ENCODE measurements at regions not wholly inside any gene's neighbourhood (a gene's known extent, or its start where the extent isn't known, plus 50 kb on each side); places are given as distances from the start of the nearest gene placed in this dataset.

- Histone ChIP-seq H3K9me1 (replicated peaks; ENCODE audit: control insufficient read depth, extremely low read depth, insufficient read depth, low read length) (no peaks in the 10 kb centered on the region), H3K4me2 (ENCODE audit: insufficient read depth, low read length) (no peak overlapping the region), H3K4me1 (ENCODE audit: control insufficient read depth, extremely low read depth, insufficient read depth, low read length) (no peaks in the 10 kb centered on the region), H3K79me2 (ENCODE audit: control insufficient read depth, insufficient read depth, low read length) (no peaks in the 10 kb centered on the region), H3K36me3 (ENCODE audit: control insufficient read depth in 2 of 2, extremely low read depth in 1 of 2, insufficient read depth in 2 of 2, low read length in 2 of 2) (no peaks in the 10 kb centered on the region), H2AFZ (ENCODE audit: low read depth, low read length) (no peak overlapping the region), H3K9me3 (replicated peaks; ENCODE audit: control insufficient read depth, insufficient read depth, low read length) (no peaks in the 10 kb centered on the region), H3K4me3 (replicated peaks in 1 of 3; ENCODE audit: insufficient read depth in 1 of 3, low read depth in 1 of 3, low read length in 3 of 3) (no peak overlapping the region), H3K27me3 (ENCODE audit: control insufficient read depth in 2 of 2, insufficient read depth in 2 of 2, low read length in 2 of 2) (no peaks in the 10 kb centered on the region), H3K9ac (replicated peaks; ENCODE audit: extremely low read depth, insufficient read depth, low read length) (no peak overlapping the region), H4K20me1 (replicated peaks; ENCODE audit: control insufficient read depth, extremely low read depth, insufficient read depth, low read length) (no peaks in the 10 kb centered on the region), H3K27ac (ENCODE audit: insufficient read depth, low read depth, low read length) (no peak overlapping the region)
- FAIRE-seq (no peak), DNase-seq (ENCODE audit: low read depth, low spot score) (no peak)
- ChIA-PET POLR2A (no interaction called here), CTCF (no interaction called here)
- intact Hi-C loops (cut with micrococcal nuclease): no loop called here
- dilution Hi-C loops (cut with MboI; ENCODE audit: extremely low pct_ligation_motif_present, low sequenced_read_pairs): no loop called here
- no TSS peak for BruUV-seq (replicated peaks)
- TF ChIP-seq MYC (IDR thresholded peaks at IDR 0.05; ENCODE audit: low read depth, low read length): no peak
Observed at GRCh38 chr12:31867292-31867691, 91.9 kb upstream of the RESF1 start.

- no peaks in the 10 kb centered on the region for H3K79me2 ChIP-seq (ENCODE audit: control insufficient read depth, insufficient read depth, low read length)
- CTCF ChIA-PET: interaction anchor here (1.2 kb wide), 1 partner anchor 12 kb away, joined by 3 read pairs; no protein-coding TSS in a partner anchor
- no peak overlapping the region for H3K4me2 ChIP-seq (ENCODE audit: insufficient read depth, low read length)
- FAIRE-seq (no peak), DNase-seq (ENCODE audit: low read depth, low spot score) (no peak)
- no peak for TF ChIP-seq JUN (IDR thresholded peaks at IDR 0.05; ENCODE audit: borderline replicate concordance, insufficient read depth, insufficient read length, low read depth)
- no peak for TF ChIP-seq FOS (IDR thresholded peaks at IDR 0.05; ENCODE audit: borderline replicate concordance, insufficient read depth, low read length)
- no peak for TF ChIP-seq POLR2AphosphoS5 (IDR thresholded peaks at IDR 0.05; ENCODE audit: insufficient read depth, low read depth, low read length)
- no peak for TF ChIP-seq EZH2 (IDR thresholded peaks at IDR 0.05; ENCODE audit: borderline replicate concordance, low read depth, low read length, severe bottlenecking)
- TF ChIP-seq MAX (IDR thresholded peaks at IDR 0.05; ENCODE audit: insufficient read depth, insufficient read length): no peak
- TF ChIP-seq POLR2A (IDR thresholded peaks at IDR 0.05; ENCODE audit: low read depth, low read length): no peak
- no peak for TF ChIP-seq MYC (IDR thresholded peaks at IDR 0.05; ENCODE audit: low read depth, low read length)
- no peak for TF ChIP-seq CTCF (IDR thresholded peaks at IDR 0.05; ENCODE audit: extremely low read depth in 1 of 2, insufficient read depth in 1 of 2, low read depth in 1 of 2, low read length in 2 of 2)
- no peak for TF ChIP-seq GATA2 (IDR thresholded peaks at IDR 0.05; ENCODE audit: insufficient read depth, insufficient read length, low read depth, low read length)
- H3K4me3 ChIP-seq (replicated peaks in 1 of 3; ENCODE audit: insufficient read depth in 1 of 3, low read depth in 1 of 3, low read length in 3 of 3): no peak overlapping the region
- BruUV-seq (replicated peaks): no TSS peak
- H4K20me1 ChIP-seq (replicated peaks; ENCODE audit: control insufficient read depth, extremely low read depth, insufficient read depth, low read length): no peaks in the 10 kb centered on the region
- no peak overlapping the region for H3K27ac ChIP-seq (ENCODE audit: insufficient read depth, low read depth, low read length)
- no peaks in the 10 kb centered on the region for H3K27me3 ChIP-seq (ENCODE audit: control insufficient read depth in 2 of 2, insufficient read depth in 2 of 2, low read length in 2 of 2)
- H3K9me3 ChIP-seq (replicated peaks; ENCODE audit: control insufficient read depth, insufficient read depth, low read length): no peaks in the 10 kb centered on the region
- dilution Hi-C loops (cut with MboI; ENCODE audit: extremely low pct_ligation_motif_present, low sequenced_read_pairs) (no loop called here), intact Hi-C loops (cut with micrococcal nuclease) (no loop called here)
- H3K9me1 ChIP-seq (replicated peaks; ENCODE audit: control insufficient read depth, extremely low read depth, insufficient read depth, low read length): no peaks in the 10 kb centered on the region
- no peak overlapping the region for H2AFZ ChIP-seq (ENCODE audit: low read depth, low read length)
- H3K36me3 ChIP-seq (ENCODE audit: control insufficient read depth in 2 of 2, extremely low read depth in 1 of 2, insufficient read depth in 2 of 2, low read length in 2 of 2): no peaks in the 10 kb centered on the region
- H3K9ac ChIP-seq (replicated peaks; ENCODE audit: extremely low read depth, insufficient read depth, low read length): no peak overlapping the region
- POLR2A ChIA-PET: no interaction called here
- no peaks in the 10 kb centered on the region for H3K4me1 ChIP-seq (ENCODE audit: control insufficient read depth, extremely low read depth, insufficient read depth, low read length)
Observed at GRCh38 chr12:31866523-31866922, 92.7 kb upstream of the RESF1 start.

All from endothelial cell of umbilical vein (primary cell).